HTR-8/SVneo (cell line): ENCODE measurements at regions not wholly inside any gene's neighbourhood (a gene's known extent, or its start where the extent isn't known, plus 50 kb on each side); places are given as distances from the start of the nearest gene placed in this dataset.
A peak's percentile ranks its signal among the peaks of the same experiment; 100 is the strongest.
"Not testable (repeated sequence)": the region's sequence is repeated elsewhere in the genome, so short reads cannot be mapped to it uniquely, and the experiment has no call there.

Experiments used
- DNase-seq: peaks from one replicate; pipeline ENCODE4 v3.0.0; 2011; ENCODE audit warnings: low spot score, mixed read lengths; ENCODE audit not compliant: insufficient read length
- FAIRE-seq: peaks from 2 replicates; lab custom pipeline; 2011; peaks lifted over from hg19 to GRCh38; lab: Jason Lieb, UNC

DNA sequence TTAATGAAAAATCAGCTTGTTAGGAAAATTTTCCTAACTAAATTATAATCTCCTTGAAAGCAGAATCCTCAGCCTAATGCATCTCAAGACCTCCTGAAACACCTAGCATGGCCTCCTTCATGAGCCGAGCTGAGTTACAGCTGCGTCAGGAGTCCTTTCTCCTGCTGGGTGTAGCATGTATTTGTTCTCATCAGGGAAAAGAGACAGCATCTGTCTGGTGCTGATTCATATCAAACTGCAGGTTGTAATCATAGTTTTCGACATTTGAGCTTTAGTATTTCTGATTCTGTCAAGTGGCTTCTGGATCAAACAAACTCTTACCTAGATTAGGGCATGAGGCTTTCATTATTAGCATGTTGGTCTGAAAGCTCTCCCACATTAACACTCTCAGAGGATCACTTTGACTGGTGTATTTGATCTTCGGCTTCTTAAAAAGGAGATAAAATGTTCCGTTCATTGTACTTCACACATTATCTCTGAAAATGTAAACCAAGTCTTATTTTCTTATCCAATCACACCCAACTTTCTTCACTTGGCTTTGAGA is 140.1 kb upstream of the FRG1 start:
- no peak for DNase-seq
- FAIRE-seq, result no peak

DNA sequence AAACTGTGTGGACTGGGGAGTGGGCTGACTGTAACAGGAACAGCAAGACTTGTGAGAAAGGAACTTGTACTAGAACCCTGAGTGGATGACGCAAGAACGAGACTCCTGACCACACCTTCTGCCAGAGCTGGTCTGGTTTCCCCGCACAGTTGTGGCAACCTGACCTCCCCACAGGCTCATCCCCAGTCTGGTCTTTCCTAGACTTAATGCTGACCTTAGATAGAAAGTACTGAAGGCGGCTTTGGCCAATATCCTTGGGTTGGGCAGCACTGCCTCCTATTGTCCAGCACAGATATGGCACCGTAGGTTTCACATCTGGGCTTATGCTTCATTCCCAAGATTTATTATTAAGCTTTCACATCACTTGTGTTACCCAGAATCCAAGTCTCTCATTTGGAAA is 137.8 kb upstream of the FRG1 start:
- no peak for FAIRE-seq

DNA sequence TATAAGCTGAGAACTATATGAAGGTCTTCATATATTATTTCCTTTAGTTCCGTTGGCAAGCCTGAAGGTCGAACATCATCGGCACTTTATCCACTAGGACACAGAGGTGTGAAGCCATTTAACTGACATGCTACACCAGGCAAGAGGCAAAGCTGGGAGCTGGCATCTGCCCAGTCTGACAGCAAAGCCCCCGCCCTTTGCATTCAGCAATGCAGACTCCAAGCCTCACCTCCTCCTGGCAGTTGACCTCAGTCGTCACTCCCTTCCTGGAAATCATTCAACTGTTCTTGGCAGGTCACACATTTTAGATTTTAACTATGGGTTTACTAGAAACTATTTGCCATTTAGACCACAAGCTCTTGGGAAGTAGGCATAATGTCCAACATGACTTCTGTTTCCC is 135.8 kb upstream of the FRG1 start:
- FAIRE-seq, result no peak
- no peak for DNase-seq

More for the DNA sequence above, 137.8 kb upstream of the FRG1 start:
- no peak for DNase-seq

DNA sequence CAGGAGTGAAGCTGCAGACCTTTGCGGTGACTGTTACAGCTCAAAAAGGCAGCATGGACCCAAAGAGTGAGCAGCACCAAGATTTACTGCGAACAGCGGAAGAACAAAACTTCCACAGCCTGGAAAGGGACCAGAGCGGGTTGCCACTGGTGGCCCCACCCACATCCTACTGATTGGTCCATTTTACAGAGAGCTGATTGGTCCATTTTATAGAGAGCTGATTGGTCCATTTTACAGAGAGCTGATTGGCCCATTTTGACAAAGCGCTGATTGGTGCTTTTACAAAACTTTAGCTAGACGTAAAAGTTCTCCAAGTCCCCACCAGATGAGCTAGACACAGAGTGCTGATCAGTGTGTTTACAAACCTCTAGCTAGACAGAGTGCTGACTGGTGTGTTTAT is 134.2 kb upstream of the FRG1 start:
- FAIRE-seq (no peak), DNase-seq (no peak)

DNA sequence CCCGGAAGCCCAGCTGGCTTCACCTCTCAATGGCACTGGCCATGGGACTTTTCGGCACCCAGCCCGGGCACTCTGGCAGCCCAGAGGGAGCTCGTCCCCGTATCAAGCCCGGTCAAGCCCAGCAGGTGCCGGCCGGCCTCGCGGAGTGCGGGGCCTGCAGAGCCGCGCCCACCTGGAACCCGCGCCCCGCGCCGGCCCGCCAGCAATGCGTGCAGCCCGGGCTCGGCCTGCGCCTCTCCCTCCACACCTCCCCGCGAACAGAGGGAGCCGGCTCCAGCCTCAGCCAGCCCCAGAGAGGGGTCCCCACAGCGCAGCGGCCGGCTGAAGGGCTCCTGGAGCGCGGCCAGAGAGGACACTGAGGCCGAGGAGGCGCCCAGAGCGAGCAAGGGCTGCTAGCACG is 133.6 kb upstream of the FRG1 start:
- no peak for DNase-seq
- FAIRE-seq, result no peak

DNA sequence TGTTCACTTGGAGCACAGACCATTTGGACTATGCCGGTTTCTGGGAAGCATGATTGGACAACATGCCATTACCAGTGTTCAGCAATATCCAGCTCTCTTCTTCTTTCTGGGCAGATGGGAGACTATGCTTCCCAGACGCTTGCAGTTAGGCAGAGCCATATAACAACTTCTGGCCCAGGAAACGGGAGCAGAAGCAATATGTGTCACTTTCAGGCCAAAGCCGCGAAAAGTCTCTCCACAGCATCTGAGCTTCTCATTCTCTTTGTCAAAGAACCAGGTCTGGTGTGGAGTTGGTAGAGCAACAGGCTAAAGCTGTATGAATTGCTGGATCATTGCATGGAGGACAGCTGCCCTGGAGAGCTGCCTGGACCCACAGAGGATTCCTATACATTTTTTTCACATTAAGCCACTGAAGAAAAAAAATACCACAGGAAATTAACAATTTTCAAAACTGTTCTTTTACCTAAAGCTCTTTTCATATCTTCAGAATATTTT is 131.4 kb upstream of the FRG1 start:
- FAIRE-seq (no peak), DNase-seq (no peak)

DNA sequence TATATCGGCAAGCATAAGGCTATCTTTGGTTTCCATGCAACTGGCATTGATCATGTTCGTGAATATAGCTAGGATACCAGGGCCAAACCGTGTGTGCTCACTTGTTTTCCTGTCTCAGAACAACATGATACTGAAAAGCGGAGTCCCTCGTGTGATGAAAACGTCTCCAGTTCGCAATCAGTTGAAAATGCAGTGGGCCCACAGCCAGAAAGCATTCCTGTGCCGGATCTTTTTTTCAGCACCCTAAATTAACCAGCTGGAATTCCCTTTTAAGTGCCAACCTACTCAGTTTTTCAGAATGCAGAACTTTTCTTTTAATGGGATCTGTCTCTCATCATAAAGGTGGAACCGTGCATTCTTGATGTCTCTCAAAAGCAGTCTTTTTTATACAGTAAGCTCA is 130.8 kb upstream of the FRG1 start:
- FAIRE-seq (no peak), DNase-seq (no peak)

DNA sequence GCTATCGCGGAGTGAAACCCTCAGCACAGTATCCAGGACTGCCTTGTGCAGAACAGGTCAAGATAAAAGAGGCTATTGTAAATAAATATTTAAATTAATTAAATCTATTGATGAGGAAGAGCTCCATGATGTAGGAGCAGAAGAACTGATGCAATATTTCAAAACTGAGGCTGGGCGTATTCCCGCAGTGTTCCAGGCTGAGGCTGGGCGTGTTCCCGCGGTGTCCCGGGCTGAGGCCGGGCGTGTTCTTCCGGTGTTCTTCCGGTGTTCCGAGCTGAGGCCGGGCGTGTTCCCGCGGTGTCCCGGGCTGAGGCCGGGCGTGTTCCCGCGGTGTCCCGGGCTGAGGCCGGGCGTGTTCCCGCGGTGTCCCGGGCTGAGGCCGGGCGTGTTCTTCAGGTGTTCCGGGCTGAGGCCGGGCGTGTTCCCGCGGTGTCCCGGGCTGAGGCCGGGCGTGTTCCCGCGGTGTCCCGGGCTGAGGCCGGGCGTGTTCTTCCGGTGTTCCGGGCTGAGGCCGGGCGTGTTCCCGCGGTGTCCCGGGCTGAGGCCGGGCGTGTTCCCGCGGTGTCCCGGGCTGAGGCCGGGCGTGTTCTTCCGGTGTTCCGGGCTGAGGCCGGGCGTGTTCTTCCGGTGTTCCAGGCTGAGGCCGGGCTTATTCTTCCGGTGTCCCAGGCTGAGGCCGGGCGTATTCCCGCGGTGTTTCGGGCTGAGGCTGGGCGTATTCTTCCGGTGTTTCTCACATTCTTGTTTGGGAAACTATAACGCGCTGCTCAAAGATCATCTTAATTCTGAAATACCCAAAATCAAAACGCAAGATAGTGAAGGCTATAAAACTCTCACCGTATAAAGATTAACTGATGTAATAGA is 130.1 kb upstream of the FRG1 start:
- not testable (repeated sequence) for DNase-seq, FAIRE-seq

DNA sequence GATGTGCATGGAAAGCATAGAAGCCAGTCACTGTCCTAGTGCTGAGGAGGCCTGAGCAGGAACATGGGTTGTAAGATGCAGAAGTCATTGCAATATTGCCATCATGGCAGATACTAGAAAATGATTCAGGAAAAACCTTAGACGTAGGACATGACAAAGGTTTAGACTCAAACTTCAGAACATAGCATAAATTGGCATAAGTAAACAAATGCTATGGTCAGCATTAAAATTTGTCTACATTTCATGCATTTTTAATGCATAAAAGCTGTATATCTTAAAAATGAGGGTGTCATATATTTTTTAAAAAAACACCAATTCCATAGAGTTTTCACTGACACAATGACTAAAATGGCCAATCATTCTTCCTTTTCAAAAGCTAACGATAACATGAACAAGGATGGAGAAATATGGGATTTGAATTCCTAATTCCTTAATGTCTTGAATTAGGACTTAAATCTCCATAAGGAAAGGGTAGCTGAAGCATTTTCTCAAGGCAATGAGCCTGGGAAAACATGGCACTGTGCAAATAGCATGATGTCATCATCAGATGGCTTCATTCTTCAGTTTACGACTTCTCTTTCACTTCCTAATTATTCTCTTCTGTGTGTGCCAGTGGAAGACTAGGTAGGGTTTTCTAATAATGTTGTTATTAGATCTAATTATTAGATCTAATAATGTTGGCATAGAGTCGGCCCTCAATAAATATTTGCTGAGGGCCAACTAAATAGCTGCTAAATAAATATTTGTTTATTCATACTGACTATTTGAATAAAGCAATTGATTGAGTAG is 125.1 kb upstream of the FRG1 start:
- DNase-seq, result no peak
- FAIRE-seq, result no peak

DNA sequence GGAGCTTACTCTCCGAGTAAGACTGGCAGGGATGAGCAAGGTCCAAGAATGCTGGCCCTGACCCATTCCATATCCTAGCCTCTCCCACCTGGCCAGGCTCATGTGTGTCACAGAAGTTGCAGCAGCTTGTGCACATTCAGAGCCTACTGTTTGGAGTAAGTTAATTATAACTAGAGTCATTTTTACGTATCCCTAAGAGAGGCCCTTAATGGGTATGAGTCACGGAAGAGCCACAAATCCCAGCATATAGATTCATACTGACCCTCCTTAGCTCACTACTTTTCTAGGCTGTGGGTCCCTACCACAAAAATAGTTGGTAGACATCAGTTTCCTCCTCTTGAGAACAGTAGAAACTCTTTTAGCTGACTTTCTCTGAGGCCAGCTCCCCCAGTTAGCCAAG is 118.3 kb upstream of the FRG1 start:
- no peak for DNase-seq
- no peak for FAIRE-seq

DNA sequence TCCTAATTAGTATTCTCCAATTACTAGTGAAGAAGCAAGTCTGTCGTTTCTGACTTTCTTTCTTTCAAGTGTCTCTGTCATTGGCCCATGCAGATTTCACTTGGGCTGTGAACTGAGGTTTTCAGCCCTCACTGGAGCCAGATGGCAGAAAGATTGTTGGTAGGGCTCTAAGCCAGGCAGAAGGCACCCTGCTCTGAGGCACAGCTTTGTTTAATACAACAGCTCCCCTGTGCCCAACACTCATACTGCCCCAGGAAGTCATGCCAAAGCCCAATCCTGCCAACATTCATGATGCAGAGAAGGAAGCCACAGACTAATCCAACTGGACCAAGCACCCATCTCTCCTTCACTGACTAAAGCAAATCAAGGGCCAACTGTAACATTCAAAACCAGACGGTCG is 117.1 kb upstream of the FRG1 start:
- DNase-seq, result no peak
- FAIRE-seq, result no peak

DNA sequence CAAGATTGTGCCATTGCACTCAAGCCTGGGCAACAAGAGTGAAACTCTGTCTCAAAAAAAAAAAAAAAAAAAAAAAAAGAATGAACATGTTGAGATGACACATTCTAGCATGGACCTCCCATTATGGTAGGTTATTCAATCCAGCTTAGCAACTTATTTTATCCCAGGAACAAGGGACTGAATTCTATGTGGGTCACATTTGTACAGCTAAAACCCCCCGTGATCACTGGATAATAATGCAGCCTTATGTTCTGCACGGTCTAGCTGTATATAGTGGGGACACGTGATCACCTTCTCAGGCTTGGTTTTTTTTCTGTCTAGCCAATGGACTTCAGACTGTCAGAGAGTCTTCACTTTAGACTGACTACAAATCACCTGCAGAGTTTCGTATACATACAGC is 115.2 kb upstream of the FRG1 start:
- no peak for FAIRE-seq
- DNase-seq, result no peak

DNA sequence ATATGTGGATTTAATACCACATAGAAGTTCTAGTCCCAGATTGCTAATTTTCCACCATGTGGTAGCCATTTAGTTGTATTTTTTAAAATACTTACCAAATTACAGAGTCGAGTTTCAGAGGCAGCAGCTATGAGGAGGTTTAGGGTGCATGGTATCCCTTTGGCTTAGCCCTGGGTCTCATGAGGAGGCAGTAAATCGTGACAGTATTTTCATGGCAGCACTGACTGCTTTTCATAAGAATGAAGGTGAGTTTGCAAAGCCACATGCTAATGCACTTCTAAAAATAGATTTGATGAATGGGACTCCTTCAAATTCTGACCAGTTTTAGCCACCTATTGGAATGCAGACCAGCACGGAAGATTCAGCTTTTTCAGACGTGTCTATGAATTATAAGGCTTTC is 114.0 kb upstream of the FRG1 start:
- DNase-seq (no peak), FAIRE-seq (no peak)

DNA sequence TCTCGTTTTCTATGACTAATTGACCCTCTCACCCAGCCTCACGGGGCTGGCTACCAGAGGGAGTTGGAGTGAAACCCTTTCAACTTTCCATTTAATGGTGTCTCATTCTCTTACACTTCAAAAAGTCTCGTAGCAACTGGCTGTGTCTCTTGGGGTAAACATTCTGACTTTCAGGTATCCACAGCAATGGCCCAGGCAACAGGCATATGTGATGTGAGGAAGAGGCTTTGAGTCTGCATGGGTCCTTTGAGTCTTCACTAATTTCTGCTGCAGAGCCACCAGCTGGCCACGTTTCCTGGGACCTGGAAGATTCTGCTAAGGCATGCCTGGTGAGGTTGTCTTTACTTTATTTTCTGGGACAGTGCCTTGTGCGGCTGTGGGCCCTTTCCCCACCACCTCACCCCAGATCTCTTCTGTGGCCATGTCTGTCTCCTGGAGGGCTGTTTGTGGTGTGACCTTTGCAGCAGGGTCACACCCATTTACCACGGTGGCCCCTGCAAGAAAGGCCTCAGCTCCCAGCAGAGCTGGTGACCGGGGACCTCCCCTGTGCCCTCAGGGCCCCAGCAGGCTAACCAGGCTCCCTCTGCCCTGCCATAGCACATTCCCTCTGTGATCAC is 112.5 kb upstream of the FRG1 start:
- FAIRE-seq (no peak), DNase-seq (no peak)

DNA sequence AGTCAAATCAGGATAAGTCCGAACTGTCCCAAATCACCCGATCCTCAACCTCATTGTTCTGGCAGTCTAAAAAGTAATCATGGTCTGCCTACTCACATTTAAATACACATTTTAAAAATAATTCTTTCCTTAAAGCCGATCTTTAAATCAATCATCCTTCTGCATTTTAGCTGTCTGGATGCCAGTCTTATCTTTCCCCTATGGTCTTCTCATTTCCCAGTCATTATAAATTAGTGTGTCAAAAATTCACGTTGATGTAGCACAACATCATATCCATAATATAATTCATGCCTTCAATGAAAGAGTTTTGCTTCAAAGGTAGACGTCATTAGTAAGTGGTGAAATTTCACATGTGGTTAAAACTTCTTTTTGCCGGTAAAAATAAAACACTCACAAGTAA is 108.1 kb upstream of the FRG1 start:
- DNase-seq, result no peak
- no peak for FAIRE-seq

DNA sequence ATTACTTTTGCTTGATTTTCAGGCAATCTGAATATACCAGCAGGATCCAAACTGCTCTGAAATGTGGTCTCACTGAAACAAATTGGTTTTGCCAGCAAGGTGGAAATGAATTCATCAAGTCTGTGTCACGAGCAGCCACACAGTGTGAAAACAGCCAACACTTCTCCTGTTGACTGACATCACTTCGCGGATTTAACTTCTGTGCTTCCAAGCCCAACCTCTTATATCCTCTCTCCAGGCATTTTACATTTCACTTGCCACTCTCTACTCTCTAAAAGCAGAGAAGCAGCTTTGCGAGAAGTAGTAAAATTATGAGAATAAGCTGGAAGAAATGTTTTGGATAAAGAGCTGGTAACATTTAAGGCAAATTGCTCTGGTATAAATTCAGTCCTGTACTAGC is 106.1 kb upstream of the FRG1 start:
- FAIRE-seq (peak; percentile 77), DNase-seq (no peak)

DNA sequence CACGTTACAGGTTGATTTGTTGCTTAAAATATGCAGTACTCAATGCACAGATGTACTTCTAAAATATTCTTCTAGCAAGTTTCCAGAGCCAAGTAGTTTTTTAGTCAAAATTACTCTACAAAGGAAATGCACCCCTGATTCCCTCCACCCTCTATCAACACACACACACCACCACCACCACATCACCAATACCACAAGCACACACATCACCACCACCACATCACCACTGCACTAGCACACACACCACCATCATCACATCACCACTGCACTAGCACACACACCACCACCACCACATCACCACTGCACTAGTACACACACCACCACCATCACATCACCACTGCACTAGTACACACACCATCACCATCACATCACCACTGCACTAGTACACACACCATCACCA is 105.2 kb upstream of the FRG1 start:
- FAIRE-seq, result peak; percentile 97
- DNase-seq, result no peak

DNA sequence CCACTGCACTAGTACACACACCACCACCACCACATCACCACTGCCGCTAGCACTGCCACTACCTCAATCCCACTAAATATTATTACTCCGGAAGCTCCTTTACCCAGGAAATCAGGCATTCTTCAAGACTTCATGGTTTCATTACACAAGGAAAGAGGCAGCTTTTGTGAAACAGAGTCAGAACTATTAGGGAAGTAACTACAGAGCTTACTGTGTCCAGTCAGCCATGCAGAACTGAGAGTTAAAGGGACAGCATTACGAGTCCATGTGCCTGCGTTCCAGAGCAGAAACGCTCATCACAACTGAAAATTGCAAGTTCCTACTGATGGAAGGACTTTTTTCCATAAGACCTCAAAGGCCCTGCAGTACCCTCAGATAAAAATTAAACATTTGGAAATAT is 103.2 kb upstream of the FRG1 start:
- no peak for DNase-seq
- FAIRE-seq, result no peak

DNA sequence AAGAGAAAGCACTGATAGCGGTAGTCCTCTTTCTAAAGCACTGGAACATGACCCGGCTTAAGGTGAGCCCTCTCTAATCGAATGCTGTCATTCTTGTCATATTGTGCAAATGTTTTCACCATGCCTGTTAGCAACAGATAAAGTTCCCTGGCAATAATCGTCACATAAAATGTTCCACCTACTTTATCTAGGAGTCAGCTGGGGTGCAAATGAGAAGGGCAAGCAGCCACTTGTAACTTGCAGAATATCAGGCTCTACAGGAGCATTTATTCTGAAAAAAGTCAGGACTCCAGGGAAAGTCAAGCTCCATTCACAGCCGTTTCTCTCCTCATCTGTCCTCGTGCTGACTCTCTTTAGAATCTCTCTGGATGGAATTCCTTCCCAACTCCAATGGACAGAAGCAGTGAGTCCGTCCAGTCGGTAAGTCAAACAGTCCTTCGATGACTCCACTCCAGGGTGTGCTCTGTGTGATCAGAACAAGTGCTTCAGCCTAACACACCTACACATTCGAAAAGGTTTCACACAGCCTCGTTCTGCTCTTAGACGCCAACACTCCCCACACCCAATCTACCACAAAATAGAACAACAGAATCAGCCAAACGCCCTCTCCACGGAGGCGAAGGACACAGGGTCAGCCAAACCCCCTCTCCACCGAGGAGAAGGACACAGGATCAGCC is 101.7 kb upstream of the FRG1 start:
- DNase-seq (no peak), FAIRE-seq (no peak)

DNA sequence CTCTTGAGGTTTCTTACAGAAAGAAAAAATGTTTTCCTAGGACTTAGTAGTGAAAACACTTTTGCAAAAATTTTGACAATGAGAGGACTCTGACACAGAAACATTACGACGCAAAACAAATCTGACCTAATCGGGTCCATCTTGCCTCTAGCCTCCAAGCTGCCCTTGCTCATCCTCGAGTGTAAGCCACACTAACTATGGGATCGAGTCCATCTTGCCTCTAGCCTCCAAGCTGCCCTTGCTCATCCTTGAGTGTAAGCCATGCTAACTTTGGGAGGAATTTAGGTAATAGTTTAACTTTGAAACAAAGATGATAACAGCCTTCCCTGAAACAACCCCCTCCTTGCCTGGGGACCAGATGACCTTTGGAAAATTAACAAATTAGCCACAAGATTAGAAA is 100.3 kb upstream of the FRG1 start:
- FAIRE-seq (no peak), DNase-seq (no peak)
